RPMI8226 (cell line): ENCODE measurements at regions not wholly inside any gene's neighbourhood (a gene's known extent, or its start where the extent isn't known, plus 50 kb on each side); places are given as distances from the start of the nearest gene placed in this dataset.
"Not testable (repeated sequence)": the region's sequence is repeated elsewhere in the genome, so short reads cannot be mapped to it uniquely, and the experiment has no call there.

Experiments used
- DNase-seq: peaks from one replicate; pipeline ENCODE4 v3.0.0-alpha.2; 2015

GRCh38 chr10:9911488-9911887 lies 1106.2 kb upstream of the CELF2 start:
- no peak for DNase-seq

GRCh38 chr10:9913876-9914514 lies 1103.7 kb upstream of the CELF2 start:
- no peak for DNase-seq

- DNase-seq, result no peak
Measured at GRCh38 chr10:9921544-9921943, 1096.1 kb upstream of the CELF2 start.

- DNase-seq, result no peak
Measured at GRCh38 chr10:9922126-9922870, 1095.4 kb upstream of the CELF2 start.

GRCh38 chr10:9926003-9926402 lies 1091.7 kb upstream of the CELF2 start:
- no peak for DNase-seq

GRCh38 chr10:9926881-9927280 lies 1090.8 kb upstream of the CELF2 start:
- no peak for DNase-seq

- DNase-seq, result no peak
Measured at GRCh38 chr10:9939716-9940115, 1078.0 kb upstream of the CELF2 start.

GRCh38 chr10:9944690-9945089 lies 1073.0 kb upstream of the CELF2 start:
- no peak for DNase-seq

GRCh38 chr10:9950070-9950469 lies 1067.6 kb upstream of the CELF2 start:
- DNase-seq, result no peak

GRCh38 chr10:9951481-9952257 lies 1066.0 kb upstream of the CELF2 start:
- no peak for DNase-seq

GRCh38 chr10:9957351-9957750 lies 1060.3 kb upstream of the CELF2 start:
- no peak for DNase-seq

- DNase-seq, result not testable (repeated sequence)
Measured at GRCh38 chr10:9957876-9958275, 1059.8 kb upstream of the CELF2 start.

GRCh38 chr10:9965341-9965740 lies 1052.3 kb upstream of the CELF2 start:
- no peak for DNase-seq

GRCh38 chr10:9986786-9987185 lies 1030.9 kb upstream of the CELF2 start:
- no peak for DNase-seq

GRCh38 chr10:9987197-9987596 lies 1030.5 kb upstream of the CELF2 start:
- DNase-seq, result no peak

- DNase-seq, result no peak
Measured at GRCh38 chr10:9992661-9993060, 1025.0 kb upstream of the CELF2 start.

GRCh38 chr10:9994131-9994530 lies 1023.5 kb upstream of the CELF2 start:
- no peak for DNase-seq

GRCh38 chr10:9999627-10000026 lies 1018.0 kb upstream of the CELF2 start:
- no peak for DNase-seq

GRCh38 chr10:10007957-10008356 lies 1009.7 kb upstream of the CELF2 start:
- peak; percentile 53 for DNase-seq

GRCh38 chr10:10010397-10010796 lies 1007.3 kb upstream of the CELF2 start:
- no peak for DNase-seq

GRCh38 chr10:10014846-10015245 lies 1002.8 kb upstream of the CELF2 start:
- DNase-seq, result no peak

GRCh38 chr10:10017716-10018115 lies 1000.0 kb upstream of the CELF2 start:
- DNase-seq, result no peak

GRCh38 chr10:10020945-10021344 lies 996.7 kb upstream of the CELF2 start:
- DNase-seq, result no peak

GRCh38 chr10:10032991-10033390 lies 984.7 kb upstream of the CELF2 start:
- DNase-seq, result no peak
